K562 (cell line): ENCODE measurements at regions not wholly inside any gene's neighbourhood (a gene's known extent, or its start where the extent isn't known, plus 50 kb on each side); places are given as distances from the start of the nearest gene placed in this dataset.

Experiments used
- ATAC-seq: fragments of 200-7000 bp; cut with Tn5 transposase; 3 replicates; pipeline ENCODE4 v1.9.1; 2020; ENCODE audit warnings: moderate library complexity
- BruUV-seq: library from RNA; stranded (reverse); fragments of 400-500 nt; replicated peaks from 2 replicates; lab custom pipeline; 2021; lab: Mats Ljungman, UMichigan
- CTCF ChIA-PET: fragments of 300-600 bp; formaldehyde crosslinking; extraction: SDS; loops from one replicate; lab custom pipeline; 2021; ENCODE audit warnings: low intra/inter-chr PET ratio; lab: Yijun Ruan, JAX
- POLR2A ChIA-PET: fragments of 300-600, 350-650 bp; sonication (Branson Sonifier 250); formaldehyde crosslinking; extraction: SDS; loops from one replicate; lab custom pipeline; 2021; ENCODE audit warnings: antibody characterized with exemption, inconsistent platforms; lab: Yijun Ruan, JAX
- DNase-seq, 4 experiments: peaks; one replicate each; pipeline versions ENCODE4 v3.0.0 to v3.0.0-alpha.2; 2011 to 2018; ENCODE audit warnings: low spot score in 3 of 4, mixed read lengths in 3 of 4; ENCODE audit errors: extremely low read depth in 1 of 4
- FAIRE-seq: peaks from 2 replicates; lab custom pipeline; 2011; peaks lifted over from hg19 to GRCh38; lab: Jason Lieb, UNC
- H2AFZ ChIP-seq: 2 replicates; pipeline ENCODE4 v1.6.0; 2011; ENCODE audit warnings: low read depth, low read length, control low read depth, inconsistent platforms
- H3K27ac ChIP-seq: fragments of 200-600 bp; 3 replicates; pipeline ENCODE4 v1.8.0; 2011; ENCODE audit warnings: low read depth, mild to moderate bottlenecking, control low read depth, inconsistent platforms, low read length, moderate library complexity, mixed read lengths; ENCODE audit errors: extremely low read depth
- H3K27me3 ChIP-seq, 2 experiments: fragments of 300-600 bp in 1 of 2; 2 replicates in 1 of 2; 3 replicates in 1 of 2; pipeline versions ENCODE4 v1.6.0 to v1.8.0; 2011; ENCODE audit warnings: inconsistent platforms in 2 of 2, low read length in 2 of 2, mild to moderate bottlenecking in 1 of 2, mixed read lengths in 1 of 2, moderate library complexity in 1 of 2; ENCODE audit not compliant: control insufficient read depth in 2 of 2, insufficient read depth in 2 of 2
- H3K36me3 ChIP-seq: fragments of 300-600 bp; 3 replicates; pipeline ENCODE4 v1.8.0; 2011; ENCODE audit warnings: mild to moderate bottlenecking, low read length, inconsistent platforms; ENCODE audit not compliant: control insufficient read depth, insufficient read depth
- H3K4me1 ChIP-seq, 2 experiments: fragments of 200-600 bp in 1 of 2; replicated peaks in 1 of 2; 2 replicates in 1 of 2; 3 replicates in 1 of 2; pipeline versions ENCODE4 v1.5.1 to v1.8.0; 2011; ENCODE audit warnings: inconsistent platforms in 2 of 2, low read length in 2 of 2, mild to moderate bottlenecking in 1 of 2, mixed read lengths in 1 of 2, moderate library complexity in 1 of 2; ENCODE audit not compliant: control insufficient read depth in 2 of 2, insufficient read depth in 2 of 2
- H3K4me2 ChIP-seq: 2 replicates; pipeline ENCODE4 v1.6.1; 2011; ENCODE audit warnings: low read length, control low read depth, inconsistent platforms, mixed read lengths; ENCODE audit not compliant: insufficient read depth
- H3K4me3 ChIP-seq: fragments of 200-600 bp; sonication (generic), shearing (Covaris generic); 2 replicates; pipeline ENCODE4 v1.5.1; 2016; ENCODE audit warnings: control low read depth, inconsistent platforms
- H3K79me2 ChIP-seq: fragments of 200-600 bp; 3 replicates; pipeline ENCODE4 v1.8.0; 2011; ENCODE audit warnings: low read length, inconsistent platforms; ENCODE audit not compliant: control insufficient read depth, insufficient read depth
- H3K9ac ChIP-seq, 2 experiments: 2 replicates each; pipeline versions ENCODE4 v1.6.0 to v1.6.1; 2011; ENCODE audit warnings: low read depth in 2 of 2, low read length in 2 of 2, control low read depth in 1 of 2, inconsistent platforms in 1 of 2, mild to moderate bottlenecking in 1 of 2, mixed read lengths in 1 of 2; ENCODE audit not compliant: insufficient read depth in 1 of 2
- H3K9me1 ChIP-seq: one replicate; pipeline ENCODE4 v1.6.0; 2011; ENCODE audit warnings: inconsistent platforms, mild to moderate bottlenecking, low read length, moderate library complexity; ENCODE audit not compliant: control insufficient read depth, insufficient read depth
- H3K9me3 ChIP-seq: replicated peaks from 2 replicates; pipeline ENCODE4 v1.5.1; 2011; ENCODE audit warnings: low read depth, low read length, inconsistent platforms; ENCODE audit not compliant: control insufficient read depth, insufficient read depth
- H4K20me1 ChIP-seq: replicated peaks from 2 replicates; pipeline ENCODE4 v1.6.1; 2011; ENCODE audit warnings: low read length, inconsistent platforms, mixed read lengths; ENCODE audit not compliant: control insufficient read depth, insufficient read depth
- AFF1 ChIP-seq, 2 experiments: fragments of 450-650 bp; IDR thresholded peaks; 2 replicates each; pipeline ENCODE4 v1.6.1; 2018; ENCODE audit warnings: mild to moderate bottlenecking in 2 of 2, low read depth in 1 of 2; ENCODE audit not compliant: partially characterized antibody in 2 of 2
- ATF6 ChIP-seq: sonication (generic); formaldehyde crosslinking; IDR thresholded peaks from 2 replicates; pipeline ENCODE4 v1.4.0; 2020; ENCODE audit warnings: mild to moderate bottlenecking, missing genetic modification reagents
- BDP1 ChIP-seq: IDR thresholded peaks from 3 replicates; pipeline ENCODE4 v1.6.1; 2011; ENCODE audit not compliant: insufficient read length, insufficient read depth
- CHAMP1 ChIP-seq: fragments of 450-650 bp; IDR thresholded peaks from 2 replicates; pipeline ENCODE4 v1.6.1; 2016; ENCODE audit warnings: mild to moderate bottlenecking
- NCOA6 ChIP-seq: fragments of 450-650 bp; IDR thresholded peaks from 2 replicates; pipeline ENCODE4 v1.6.1; 2017; ENCODE audit warnings: mild to moderate bottlenecking
- POLR3G ChIP-seq: IDR thresholded peaks from 2 replicates; pipeline ENCODE4 v1.6.1; 2011; ENCODE audit not compliant: insufficient read length, insufficient replicate concordance; ENCODE audit errors: extremely low read depth
- SAFB ChIP-seq: fragments of 200-400 bp; formaldehyde crosslinking; IDR thresholded peaks from 2 replicates; pipeline ENCODE4 v1.6.1; 2017; ENCODE audit warnings: low read depth, low read length, borderline replicate concordance
- THRA ChIP-seq: fragments of 450-650 bp; IDR thresholded peaks from 2 replicates; pipeline ENCODE4 v1.6.1; 2017; ENCODE audit warnings: mild to moderate bottlenecking, moderate library complexity
- ZNF124 ChIP-seq: sonication (generic); formaldehyde crosslinking; IDR thresholded peaks from 2 replicates; pipeline ENCODE4 v1.8.1; 2022; ENCODE audit warnings: missing genetic modification reagents
- ZNF76 ChIP-seq: fragments of 250-450 bp; sonication (Bioruptor Pico); IDR thresholded peaks from 2 replicates; pipeline ENCODE4 v1.4.0; 2020; ENCODE audit warnings: mild to moderate bottlenecking, moderate library complexity, borderline replicate concordance
- in situ Hi-C: fragments of 300-500 bp; cut with MboI; formaldehyde crosslinking; loops from 4 replicates; pipeline ENCODE4 v1.15.0; 2018; ENCODE audit warnings: inconsistent platforms, mixed read lengths
- intact Hi-C: fragments of 100-400 bp; cut with micrococcal nuclease; formaldehyde crosslinking; loops from 2 replicates; pipeline ENCODE4 v1.14.2; 2022

- POLR2A ChIA-PET: no interaction called here
- DNase-seq (no peak), FAIRE-seq (no peak), ATAC-seq (no peak)
- H3K27me3 ChIP-seq: no peaks in the 10 kb centered on the region
- no peak overlapping the region for H3K4me3 ChIP-seq
- no peaks in the 10 kb centered on the region for H4K20me1 ChIP-seq
- no peaks in the 10 kb centered on the region for H3K36me3 ChIP-seq
- H3K4me2 ChIP-seq: no peak overlapping the region
- in situ Hi-C loops: no loop called here
- no TSS peak for BruUV-seq
- H3K9ac ChIP-seq: no peak overlapping the region
- no peak overlapping the region for H3K27ac ChIP-seq
- no peak overlapping the region for H2AFZ ChIP-seq
- CTCF ChIA-PET: no interaction called here
- H3K79me2 ChIP-seq: no peaks in the 10 kb centered on the region
- no peaks in the 10 kb centered on the region for H3K4me1 ChIP-seq
- no peaks in the 10 kb centered on the region for H3K9me3 ChIP-seq
- H3K9me1 ChIP-seq: no peaks in the 10 kb centered on the region
- TF ChIP-seq NCOA6 (no peak), BDP1 (no peak), ATF6 (CRISPR knock-in tag) (no peak), ZNF76 (no peak), THRA (no peak), CHAMP1 (no peak), ZNF124 (CRISPR knock-in tag) (no peak), POLR3G (no peak), AFF1 (IDR thresholded peaks at IDR 0.05; ENCODE audit: low read depth in 1 of 2, partially characterized antibody in 2 of 2) (no peak), SAFB (no peak)
- intact Hi-C loops: no loop called here
Measured at GRCh38 chr5:106749826-106750225, 920.9 kb downstream of the EFNA5 start.
